ENCODE measurements at regions not wholly inside any gene's neighbourhood (a gene's known extent, or its start where the extent isn't known, plus 50 kb on each side); places are given as distances from the start of the nearest gene placed in this dataset.

- TF ChIP-seq POLR2A (IDR thresholded peaks at IDR 0.05; ENCODE audit: extremely low read depth, insufficient read length) (no peak), CTCF (IDR thresholded peaks at IDR 0.05; ENCODE audit: low read depth, low read length) (no peak), MYC (IDR thresholded peaks at IDR 0.05; ENCODE audit: low read depth, low read length) (no peak)
- TF ChIP-seq, protein P1, sequence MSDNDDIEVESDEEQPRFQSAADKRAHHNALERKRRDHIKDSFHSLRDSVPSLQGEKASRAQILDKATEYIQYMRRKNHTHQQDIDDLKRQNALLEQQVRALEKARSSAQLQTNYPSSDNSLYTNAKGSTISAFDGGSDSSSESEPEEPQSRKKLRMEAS (IDR thresholded peaks at IDR 0.05; ENCODE audit: low read depth, low read length), result no peak
- no peak for DNase-seq (ENCODE audit: low read depth)
- H3K4me3 ChIP-seq (ENCODE audit: low read depth, low read length), result no peak overlapping the region
Measured at GRCh38 chr12:65608319-65608916, 215.9 kb upstream of the HMGA2 start.

DNA sequence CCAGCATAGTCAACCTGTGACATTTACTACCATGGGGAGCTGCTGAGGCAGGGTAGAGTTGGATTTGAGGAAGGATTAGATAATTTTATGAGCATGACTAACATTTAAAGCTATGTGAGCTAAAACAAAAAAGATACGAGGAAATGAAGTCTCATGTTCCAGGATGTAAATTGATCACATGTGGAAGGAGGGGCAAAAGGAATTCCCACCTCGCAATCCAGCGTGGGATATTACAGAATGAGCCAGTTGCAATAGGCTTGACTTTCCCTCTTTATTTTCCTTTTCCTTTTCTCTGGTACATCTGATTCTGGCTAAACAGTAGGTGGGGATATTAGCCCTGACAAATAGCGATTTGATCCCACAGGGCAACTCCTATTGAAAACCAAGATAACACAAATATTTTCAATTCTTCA, 214.9 kb upstream of the HMGA2 start:
- no peak overlapping the region for H3K4me3 ChIP-seq (ENCODE audit: low read depth, low read length)
- DNase-seq (ENCODE audit: low read depth), result no peak
- TF ChIP-seq POLR2A (IDR thresholded peaks at IDR 0.05; ENCODE audit: extremely low read depth, insufficient read length) (no peak), MYC (IDR thresholded peaks at IDR 0.05; ENCODE audit: low read depth, low read length) (no peak), CTCF (IDR thresholded peaks at IDR 0.05; ENCODE audit: low read depth, low read length) (no peak)
- TF ChIP-seq, protein P1 (IDR thresholded peaks at IDR 0.05; ENCODE audit: low read depth, low read length), result no peak

- H3K4me3 ChIP-seq (ENCODE audit: low read depth, low read length), result no peak overlapping the region
- no peak for DNase-seq (ENCODE audit: low read depth)
- TF ChIP-seq CTCF (IDR thresholded peaks at IDR 0.05; ENCODE audit: low read depth, low read length) (no peak), MYC (IDR thresholded peaks at IDR 0.05; ENCODE audit: low read depth, low read length) (no peak), POLR2A (IDR thresholded peaks at IDR 0.05; ENCODE audit: extremely low read depth, insufficient read length) (no peak)
- TF ChIP-seq, protein P1 (IDR thresholded peaks at IDR 0.05; ENCODE audit: low read depth, low read length), result no peak
Measured at GRCh38 chr12:65611396-65611795, 212.9 kb upstream of the HMGA2 start.

- TF ChIP-seq POLR2A (IDR thresholded peaks at IDR 0.05; ENCODE audit: extremely low read depth, insufficient read length), result no peak
- no peak for TF ChIP-seq MYC (IDR thresholded peaks at IDR 0.05; ENCODE audit: low read depth, low read length)
- no peak for TF ChIP-seq CTCF (IDR thresholded peaks at IDR 0.05; ENCODE audit: low read depth, low read length)
- TF ChIP-seq, protein P1 (IDR thresholded peaks at IDR 0.05; ENCODE audit: low read depth, low read length), result no peak
- H3K4me3 ChIP-seq (ENCODE audit: low read depth, low read length), result no peak overlapping the region
- DNase-seq (ENCODE audit: low read depth), result no peak
Measured at GRCh38 chr12:65612440-65612839, 211.8 kb upstream of the HMGA2 start.

DNA sequence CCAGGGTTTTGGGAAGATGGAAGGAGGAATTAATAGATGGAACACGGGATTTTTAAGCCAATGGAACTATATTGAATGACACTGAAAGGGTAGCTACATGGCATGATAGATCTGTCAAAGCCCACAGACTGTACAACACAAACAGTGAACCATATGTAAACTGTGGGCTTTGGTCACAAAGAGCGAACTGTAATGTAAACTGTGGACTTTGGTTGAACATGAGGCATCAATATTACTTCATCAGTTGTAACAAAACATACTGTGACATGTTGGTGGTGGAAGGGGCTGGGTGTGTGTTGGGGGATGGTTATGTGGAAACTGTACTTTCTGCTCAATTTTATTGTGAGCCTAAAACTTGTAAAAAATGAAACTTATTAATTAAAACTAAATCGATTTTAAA, 210.6 kb upstream of the HMGA2 start:
- TF ChIP-seq CTCF (IDR thresholded peaks at IDR 0.05; ENCODE audit: low read depth, low read length) (no peak), MYC (IDR thresholded peaks at IDR 0.05; ENCODE audit: low read depth, low read length) (no peak), POLR2A (IDR thresholded peaks at IDR 0.05; ENCODE audit: extremely low read depth, insufficient read length) (no peak)
- TF ChIP-seq, protein P1 (IDR thresholded peaks at IDR 0.05; ENCODE audit: low read depth, low read length), result no peak
- DNase-seq (ENCODE audit: low read depth), result no peak
- no peak overlapping the region for H3K4me3 ChIP-seq (ENCODE audit: low read depth, low read length)
